ENCODE measurements at regions not wholly inside any gene's neighbourhood (a gene's known extent, or its start where the extent isn't known, plus 50 kb on each side); places are given as distances from the start of the nearest gene placed in this dataset.

DNA sequence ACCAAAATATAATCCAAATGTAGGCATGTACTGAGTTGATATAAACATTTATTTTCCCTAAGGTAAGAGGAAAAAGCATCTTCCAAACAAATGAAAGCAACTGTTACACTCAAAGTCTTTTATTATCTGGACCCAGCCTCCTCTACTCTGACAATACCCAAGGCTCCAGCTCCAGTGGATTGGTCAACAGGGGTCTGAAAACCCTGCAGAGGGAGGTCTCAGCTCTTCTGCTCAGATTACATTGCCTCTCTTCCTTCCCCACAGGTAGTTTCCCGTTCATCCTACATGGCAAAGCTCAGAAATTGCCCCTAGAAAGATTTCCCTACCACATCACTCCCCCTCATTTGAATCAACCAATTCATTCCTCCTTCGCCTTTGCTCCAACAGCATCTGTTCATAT lies 457.0 kb downstream of the METTL4 start:
- ChIA-PET CTCF (interaction anchor here (1.6 kb wide), 1 partner anchor 8 kb away, joined by 5 read pairs; no protein-coding TSS in a partner anchor), POLR2A (no interaction called here)

GRCh38 chr18:2114765-2115164 lies 456.5 kb downstream of the METTL4 start:
- ChIA-PET CTCF (interaction anchor here (1.6 kb wide), 1 partner anchor 8 kb away, joined by 5 read pairs; no protein-coding TSS in a partner anchor), POLR2A (no interaction called here)
- Histone ChIP-seq H3K36me3 (ENCODE audit: control insufficient read depth, insufficient read depth, low read length) (no peaks in the 10 kb centered on the region), H3K27me3 (ENCODE audit: control insufficient read depth, insufficient read depth, low read length) (no peaks in the 10 kb centered on the region), H3K4me3 (ENCODE audit: low read depth, low read length) (no peak overlapping the region)
- DNase-seq (ENCODE audit: low read depth): no peak
- TF ChIP-seq CTCF (IDR thresholded peaks at IDR 0.05; ENCODE audit: insufficient read depth, low read depth, low read length): no peak

More for the DNA sequence above, 457.0 kb downstream of the METTL4 start:
- no peak for TF ChIP-seq CTCF (IDR thresholded peaks at IDR 0.05; ENCODE audit: insufficient read depth, low read depth, low read length)
- H3K36me3 ChIP-seq (ENCODE audit: control insufficient read depth, insufficient read depth, low read length): no peaks in the 10 kb centered on the region
- DNase-seq (ENCODE audit: low read depth): no peak
- H3K27me3 ChIP-seq (ENCODE audit: control insufficient read depth, insufficient read depth, low read length): no peaks in the 10 kb centered on the region
- H3K4me3 ChIP-seq (ENCODE audit: low read depth, low read length): no peak overlapping the region

DNA sequence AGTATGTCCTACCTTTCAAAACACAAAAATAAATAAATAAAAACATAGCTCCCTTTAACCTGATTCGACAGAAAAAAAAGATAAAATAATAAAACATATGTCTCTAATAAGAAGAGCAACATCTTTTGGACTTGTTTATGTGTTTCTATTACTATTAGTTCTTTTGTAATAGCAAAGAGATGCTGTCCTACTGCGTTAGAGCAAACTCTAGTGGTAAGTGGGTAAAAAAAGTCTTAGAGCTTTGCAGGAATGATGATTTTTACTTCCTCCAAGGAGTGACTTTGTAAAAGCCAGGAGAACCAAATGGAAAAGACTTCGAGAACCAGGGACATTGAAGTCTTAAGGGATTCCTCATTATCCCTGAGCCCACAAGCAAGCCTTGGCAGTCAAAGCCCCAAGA lies 450.1 kb downstream of the METTL4 start:
- Histone ChIP-seq H3K4me3 (ENCODE audit: low read depth, low read length) (no peak overlapping the region), H3K36me3 (ENCODE audit: control insufficient read depth, insufficient read depth, low read length) (no peaks in the 10 kb centered on the region), H3K27me3 (ENCODE audit: control insufficient read depth, insufficient read depth, low read length) (0 out of 2 replicates have a peak, but pooled peaks cover 1% of the 10 kb centered on the region)
- ChIA-PET CTCF (interaction anchor here (0.6 to 2.2 kb wide), 5 partner anchors 14 to 102 kb away, joined by 3 to 15 read pairs (median 4); no protein-coding TSS in a partner anchor), POLR2A (no interaction called here)
- TF ChIP-seq CTCF (IDR thresholded peaks at IDR 0.05; ENCODE audit: insufficient read depth, low read depth, low read length): no peak
- DNase-seq (ENCODE audit: low read depth): no peak

GRCh38 chr18:2123077-2123476 lies 448.2 kb downstream of the METTL4 start:
- ChIA-PET POLR2A (no interaction called here), CTCF (no interaction called here)
- Histone ChIP-seq H3K27me3 (ENCODE audit: control insufficient read depth, insufficient read depth, low read length) (0 out of 2 replicates have a peak, but pooled peaks cover 1% of the 10 kb centered on the region), H3K36me3 (ENCODE audit: control insufficient read depth, insufficient read depth, low read length) (no peaks in the 10 kb centered on the region), H3K4me3 (ENCODE audit: low read depth, low read length) (no peak overlapping the region)
- no peak for DNase-seq (ENCODE audit: low read depth)
- TF ChIP-seq CTCF (IDR thresholded peaks at IDR 0.05; ENCODE audit: insufficient read depth, low read depth, low read length): no peak

- Histone ChIP-seq H3K27me3 (ENCODE audit: control insufficient read depth, insufficient read depth, low read length) (no peaks in the 10 kb centered on the region), H3K4me3 (ENCODE audit: low read depth, low read length) (no peak overlapping the region), H3K36me3 (ENCODE audit: control insufficient read depth, insufficient read depth, low read length) (no peaks in the 10 kb centered on the region)
- POLR2A ChIA-PET: no interaction called here
- TF ChIP-seq CTCF (IDR thresholded peaks at IDR 0.05; ENCODE audit: insufficient read depth, low read depth, low read length): no peak
- no peak for DNase-seq (ENCODE audit: low read depth)
- CTCF ChIA-PET: interaction anchor here (0.6 kb wide), 1 partner anchor 227 kb away, joined by 3 read pairs; no protein-coding TSS in a partner anchor
Measured at GRCh38 chr18:2134364-2134763, 436.9 kb downstream of the METTL4 start.

Measured in BJ (cell line).